ENCODE measurements at regions not wholly inside any gene's neighbourhood (a gene's known extent, or its start where the extent isn't known, plus 50 kb on each side); places are given as distances from the start of the nearest gene placed in this dataset.

DNA sequence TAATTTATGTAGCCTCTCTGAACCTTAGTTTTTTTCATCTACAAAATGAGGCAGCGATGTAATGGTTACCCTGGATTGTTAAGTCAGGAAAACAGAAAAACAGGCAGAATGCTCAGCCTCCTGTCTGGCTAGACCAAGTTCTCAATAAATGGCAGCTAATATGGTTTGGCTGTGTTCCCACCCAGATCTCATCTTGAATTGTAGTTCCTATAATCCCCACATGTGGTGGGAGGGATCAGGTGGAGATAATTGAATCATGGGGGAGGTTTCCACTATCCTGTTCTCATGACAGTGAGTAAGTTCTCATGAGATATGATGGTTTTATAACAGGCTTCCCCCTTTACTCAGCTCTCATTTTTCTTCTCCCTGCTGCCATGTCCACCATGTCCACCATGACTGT lies 220.0 kb downstream of the CMPK2 start:
- no peak overlapping the region for H3K4me3 ChIP-seq (ENCODE audit: low read depth, low read length)
- no peak for DNase-seq (ENCODE audit: low read depth)
- TF ChIP-seq, protein P1, sequence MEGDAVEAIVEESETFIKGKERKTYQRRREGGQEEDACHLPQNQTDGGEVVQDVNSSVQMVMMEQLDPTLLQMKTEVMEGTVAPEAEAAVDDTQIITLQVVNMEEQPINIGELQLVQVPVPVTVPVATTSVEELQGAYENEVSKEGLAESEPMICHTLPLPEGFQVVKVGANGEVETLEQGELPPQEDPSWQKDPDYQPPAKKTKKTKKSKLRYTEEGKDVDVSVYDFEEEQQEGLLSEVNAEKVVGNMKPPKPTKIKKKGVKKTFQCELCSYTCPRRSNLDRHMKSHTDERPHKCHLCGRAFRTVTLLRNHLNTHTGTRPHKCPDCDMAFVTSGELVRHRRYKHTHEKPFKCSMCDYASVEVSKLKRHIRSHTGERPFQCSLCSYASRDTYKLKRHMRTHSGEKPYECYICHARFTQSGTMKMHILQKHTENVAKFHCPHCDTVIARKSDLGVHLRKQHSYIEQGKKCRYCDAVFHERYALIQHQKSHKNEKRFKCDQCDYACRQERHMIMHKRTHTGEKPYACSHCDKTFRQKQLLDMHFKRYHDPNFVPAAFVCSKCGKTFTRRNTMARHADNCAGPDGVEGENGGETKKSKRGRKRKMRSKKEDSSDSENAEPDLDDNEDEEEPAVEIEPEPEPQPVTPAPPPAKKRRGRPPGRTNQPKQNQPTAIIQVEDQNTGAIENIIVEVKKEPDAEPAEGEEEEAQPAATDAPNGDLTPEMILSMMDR (IDR thresholded peaks at IDR 0.05; ENCODE audit: low read depth, low read length): no peak
- TF ChIP-seq, protein P2, sequence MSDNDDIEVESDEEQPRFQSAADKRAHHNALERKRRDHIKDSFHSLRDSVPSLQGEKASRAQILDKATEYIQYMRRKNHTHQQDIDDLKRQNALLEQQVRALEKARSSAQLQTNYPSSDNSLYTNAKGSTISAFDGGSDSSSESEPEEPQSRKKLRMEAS (IDR thresholded peaks at IDR 0.05; ENCODE audit: low read depth, low read length): no peak

DNA sequence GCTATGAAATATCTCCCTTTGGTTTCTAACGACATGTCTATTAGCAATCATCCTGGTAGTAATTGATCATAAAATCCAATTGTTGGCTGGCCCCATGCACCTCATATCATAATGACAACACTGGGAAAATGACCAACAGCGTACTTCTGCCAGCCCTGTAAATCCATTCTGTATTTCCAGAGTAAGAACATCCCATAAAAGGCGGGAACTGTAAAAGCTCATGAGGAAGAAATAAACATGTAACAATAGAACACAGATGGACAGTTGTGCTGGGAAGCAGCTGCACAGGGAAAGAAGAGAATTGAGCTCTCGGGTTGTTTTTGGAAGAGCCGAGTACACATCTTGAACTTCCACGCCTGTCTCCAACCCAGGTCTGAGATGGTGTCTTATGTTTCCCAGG lies 218.7 kb downstream of the CMPK2 start:
- H3K4me3 ChIP-seq (ENCODE audit: low read depth, low read length): no peak overlapping the region
- TF ChIP-seq MYC (IDR thresholded peaks at IDR 0.05; ENCODE audit: low read depth, low read length) (no peak), POLR2A (IDR thresholded peaks at IDR 0.05; ENCODE audit: extremely low read depth, insufficient read length) (no peak)
- TF ChIP-seq, protein P1 (IDR thresholded peaks at IDR 0.05; ENCODE audit: low read depth, low read length): no peak
- TF ChIP-seq, protein P2 (IDR thresholded peaks at IDR 0.05; ENCODE audit: low read depth, low read length): no peak
- no peak for DNase-seq (ENCODE audit: low read depth)

DNA sequence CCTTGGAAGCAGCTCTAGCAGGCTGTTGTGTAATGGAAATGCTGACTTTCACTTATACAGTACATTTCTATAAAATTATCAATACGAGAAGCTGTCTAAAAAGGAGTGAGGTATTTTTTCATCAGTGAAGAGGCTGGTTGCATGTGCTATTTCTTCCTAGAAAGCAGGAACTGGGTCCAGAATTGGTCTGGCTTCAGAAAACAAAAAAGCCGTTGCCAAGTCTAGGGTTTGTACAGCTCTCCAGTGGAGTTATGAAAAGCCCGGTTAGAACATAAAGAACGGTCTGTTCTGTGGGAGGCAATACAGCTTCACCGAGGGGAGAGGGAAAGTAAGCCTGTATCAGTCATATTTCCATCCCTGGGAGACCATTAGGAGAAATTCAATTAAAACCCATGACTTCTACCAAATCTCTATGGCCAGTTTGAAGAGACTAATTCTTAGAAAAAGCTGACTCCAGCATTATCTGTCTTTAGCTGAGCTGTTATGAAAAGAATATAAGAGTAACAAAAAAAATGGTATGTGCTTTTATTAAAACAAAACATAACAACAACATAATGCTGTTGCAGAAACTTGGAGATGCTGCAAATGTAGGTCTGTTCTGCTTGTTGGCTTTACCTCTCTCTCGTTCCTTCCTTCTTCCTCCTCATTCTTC lies 217.0 kb downstream of the CMPK2 start:
- DNase-seq (ENCODE audit: low read depth): no peak
- no peak overlapping the region for H3K4me3 ChIP-seq (ENCODE audit: low read depth, low read length)
- TF ChIP-seq POLR2A (IDR thresholded peaks at IDR 0.05; ENCODE audit: extremely low read depth, insufficient read length) (no peak), MYC (IDR thresholded peaks at IDR 0.05; ENCODE audit: low read depth, low read length) (no peak)
- TF ChIP-seq, protein P2 (IDR thresholded peaks at IDR 0.05; ENCODE audit: low read depth, low read length): no peak
- TF ChIP-seq, protein P1 (IDR thresholded peaks at IDR 0.05; ENCODE audit: low read depth, low read length): no peak

DNA sequence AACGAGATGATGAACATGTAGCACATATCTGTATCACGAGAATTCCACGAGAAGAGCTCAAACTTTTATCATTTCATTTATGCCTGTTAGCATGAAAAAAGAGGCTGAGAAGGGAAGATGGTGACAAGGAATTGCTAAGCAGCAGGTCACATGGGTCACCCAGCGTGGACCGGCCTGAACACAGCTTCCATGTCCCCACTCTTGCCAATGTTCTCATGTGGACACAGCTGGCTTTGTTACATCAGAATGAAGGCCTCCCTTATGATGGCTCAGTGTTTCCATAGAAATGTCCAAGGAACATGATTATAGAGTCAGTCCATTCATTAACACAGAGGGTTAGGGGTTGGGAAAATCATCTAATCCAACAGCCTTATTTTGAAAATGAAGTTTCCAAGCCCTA lies 215.4 kb downstream of the CMPK2 start:
- no peak for DNase-seq (ENCODE audit: low read depth)

DNA sequence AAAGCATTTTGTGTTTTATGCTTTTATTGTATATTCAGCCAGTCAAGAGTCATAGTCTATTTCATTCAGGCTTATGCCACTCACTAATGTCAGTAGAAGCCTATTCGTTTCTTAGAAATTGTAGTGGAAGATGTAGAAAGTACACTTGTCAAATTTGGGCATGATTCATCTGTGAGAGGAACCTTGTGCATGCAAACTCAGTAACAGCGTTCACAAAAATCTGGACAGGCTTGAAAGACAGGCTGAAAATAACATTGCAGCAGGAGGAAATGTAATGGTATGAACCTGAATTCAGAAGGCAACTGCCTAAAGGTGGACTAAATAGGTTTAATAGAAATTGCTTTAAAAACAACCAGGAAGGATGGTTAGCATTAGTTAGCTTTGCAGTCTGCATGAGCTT lies 213.5 kb downstream of the CMPK2 start:
- no peak overlapping the region for H3K4me3 ChIP-seq (ENCODE audit: low read depth, low read length)
- TF ChIP-seq, protein P1 (IDR thresholded peaks at IDR 0.05; ENCODE audit: low read depth, low read length): no peak
- TF ChIP-seq, protein P2 (IDR thresholded peaks at IDR 0.05; ENCODE audit: low read depth, low read length): no peak
- no peak for DNase-seq (ENCODE audit: low read depth)

More for the DNA sequence above, 215.4 kb downstream of the CMPK2 start:
- TF ChIP-seq MYC (IDR thresholded peaks at IDR 0.05; ENCODE audit: low read depth, low read length) (no peak), POLR2A (IDR thresholded peaks at IDR 0.05; ENCODE audit: extremely low read depth, insufficient read length) (no peak)
- TF ChIP-seq, protein P1 (IDR thresholded peaks at IDR 0.05; ENCODE audit: low read depth, low read length): no peak
- TF ChIP-seq, protein P2 (IDR thresholded peaks at IDR 0.05; ENCODE audit: low read depth, low read length): no peak
- H3K4me3 ChIP-seq (ENCODE audit: low read depth, low read length): no peak overlapping the region
